ENCODE measurements at regions not wholly inside any gene's neighbourhood (a gene's known extent, or its start where the extent isn't known, plus 50 kb on each side); places are given as distances from the start of the nearest gene placed in this dataset.

DNA sequence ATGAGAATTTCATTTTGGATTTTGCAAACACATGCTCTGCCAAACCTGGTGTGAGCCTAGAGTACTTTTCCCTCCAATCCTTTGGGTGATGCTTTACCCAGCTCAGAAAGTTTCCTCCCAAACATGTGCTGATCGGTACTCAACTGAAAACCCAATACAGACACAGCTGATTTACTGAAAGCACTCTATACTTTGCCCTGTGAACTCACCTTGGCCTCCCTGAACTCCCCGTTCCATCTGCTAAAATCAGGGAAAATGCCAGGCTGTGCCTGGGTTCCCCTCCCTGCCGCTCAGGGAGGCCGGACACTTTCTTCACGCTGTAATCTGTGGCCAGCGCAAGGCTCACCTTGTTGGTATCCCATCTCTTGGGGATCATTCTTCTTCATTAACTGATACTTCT, 391.2 kb downstream of the CBLN2 start:
- TF ChIP-seq RAD21 (conservative IDR thresholded peaks at IDR 0.05 in 1 of 2, IDR thresholded peaks at IDR 0.05 in 1 of 2) (no peak), RNF2 (IDR thresholded peaks at IDR 0.05; ENCODE audit: borderline replicate concordance, low read depth) (no peak), SMC3 (IDR thresholded peaks at IDR 0.05) (no peak), JUNB (IDR thresholded peaks at IDR 0.05) (no peak), POLR2A (IDR thresholded peaks at IDR 0.05; ENCODE audit: low read length) (no peak), ZFP36 (IDR thresholded peaks at IDR 0.05; ENCODE audit: borderline replicate concordance, partially characterized antibody) (no peak)
- TF ChIP-seq, protein P1, sequence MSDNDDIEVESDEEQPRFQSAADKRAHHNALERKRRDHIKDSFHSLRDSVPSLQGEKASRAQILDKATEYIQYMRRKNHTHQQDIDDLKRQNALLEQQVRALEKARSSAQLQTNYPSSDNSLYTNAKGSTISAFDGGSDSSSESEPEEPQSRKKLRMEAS (IDR thresholded peaks at IDR 0.05) = no peak
- TF ChIP-seq, protein P2, sequence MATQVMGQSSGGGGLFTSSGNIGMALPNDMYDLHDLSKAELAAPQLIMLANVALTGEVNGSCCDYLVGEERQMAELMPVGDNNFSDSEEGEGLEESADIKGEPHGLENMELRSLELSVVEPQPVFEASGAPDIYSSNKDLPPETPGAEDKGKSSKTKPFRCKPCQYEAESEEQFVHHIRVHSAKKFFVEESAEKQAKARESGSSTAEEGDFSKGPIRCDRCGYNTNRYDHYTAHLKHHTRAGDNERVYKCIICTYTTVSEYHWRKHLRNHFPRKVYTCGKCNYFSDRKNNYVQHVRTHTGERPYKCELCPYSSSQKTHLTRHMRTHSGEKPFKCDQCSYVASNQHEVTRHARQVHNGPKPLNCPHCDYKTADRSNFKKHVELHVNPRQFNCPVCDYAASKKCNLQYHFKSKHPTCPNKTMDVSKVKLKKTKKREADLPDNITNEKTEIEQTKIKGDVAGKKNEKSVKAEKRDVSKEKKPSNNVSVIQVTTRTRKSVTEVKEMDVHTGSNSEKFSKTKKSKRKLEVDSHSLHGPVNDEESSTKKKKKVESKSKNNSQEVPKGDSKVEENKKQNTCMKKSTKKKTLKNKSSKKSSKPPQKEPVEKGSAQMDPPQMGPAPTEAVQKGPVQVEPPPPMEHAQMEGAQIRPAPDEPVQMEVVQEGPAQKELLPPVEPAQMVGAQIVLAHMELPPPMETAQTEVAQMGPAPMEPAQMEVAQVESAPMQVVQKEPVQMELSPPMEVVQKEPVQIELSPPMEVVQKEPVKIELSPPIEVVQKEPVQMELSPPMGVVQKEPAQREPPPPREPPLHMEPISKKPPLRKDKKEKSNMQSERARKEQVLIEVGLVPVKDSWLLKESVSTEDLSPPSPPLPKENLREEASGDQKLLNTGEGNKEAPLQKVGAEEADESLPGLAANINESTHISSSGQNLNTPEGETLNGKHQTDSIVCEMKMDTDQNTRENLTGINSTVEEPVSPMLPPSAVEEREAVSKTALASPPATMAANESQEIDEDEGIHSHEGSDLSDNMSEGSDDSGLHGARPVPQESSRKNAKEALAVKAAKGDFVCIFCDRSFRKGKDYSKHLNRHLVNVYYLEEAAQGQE (IDR thresholded peaks at IDR 0.05) = no peak
